Caco-2 (cell line): ENCODE measurements at regions not wholly inside any gene's neighbourhood (a gene's known extent, or its start where the extent isn't known, plus 50 kb on each side); places are given as distances from the start of the nearest gene placed in this dataset.

ENCODE experiments used
- BruUV-seq: library from RNA; stranded (reverse); fragments of 400-500 nt; replicated peaks from 2 replicates; lab custom pipeline; 2021; lab: Mats Ljungman, UMichigan
- CTCF ChIA-PET: fragments of 300-600 bp; sonication (Branson Sonifier 250); formaldehyde crosslinking; loops from one replicate; lab custom pipeline; 2022; ENCODE audit warnings: antibody characterized with exemption; lab: Charles Lee
- POLR2A ChIA-PET: fragments of 300-600 bp; sonication (Branson Sonifier 250); formaldehyde crosslinking; loops from one replicate; lab custom pipeline; 2022; ENCODE audit warnings: antibody characterized with exemption; lab: Charles Lee
- DNase-seq, 2 experiments: peaks; one replicate each; pipeline versions ENCODE4 v3.0.0 to v3.0.0-alpha.2; 2020 to 2022
- H3K27me3 ChIP-seq: replicated peaks from 2 replicates; pipeline ENCODE4 v1.6.0; 2011; ENCODE audit warnings: low read length; ENCODE audit not compliant: control insufficient read depth, insufficient read depth
- H3K36me3 ChIP-seq: 2 replicates; pipeline ENCODE4 v1.5.1; 2011; ENCODE audit warnings: low read length; ENCODE audit not compliant: control insufficient read depth, insufficient read depth
- H3K4me1 ChIP-seq: fragments of 250-450 bp; sonication (Bioruptor Pico); 2 replicates; pipeline ENCODE4 v1.5.1; 2020; ENCODE audit warnings: mild to moderate bottlenecking
- H3K4me3 ChIP-seq: 2 replicates; pipeline ENCODE4 v1.5.1; 2011; ENCODE audit warnings: low read depth, mild to moderate bottlenecking, control low read depth, low read length
- H3K9me3 ChIP-seq: fragments of 250-450 bp; sonication (Bioruptor Pico); 2 replicates; pipeline ENCODE4 v1.5.1; 2020; ENCODE audit warnings: mild to moderate bottlenecking, moderate library complexity
- H3K27ac Mint-ChIP-seq: one replicate; pipeline ENCODE4 v1.8.0; 2022; ENCODE audit warnings: mixed read lengths; ENCODE audit not compliant: unreplicated experiment
- H3K27me3 Mint-ChIP-seq: one replicate; pipeline ENCODE4 v1.8.0; 2022; ENCODE audit warnings: mixed read lengths; ENCODE audit not compliant: insufficient read depth, unreplicated experiment
- H3K36me3 Mint-ChIP-seq: one replicate; pipeline ENCODE4 v1.8.0; 2022; ENCODE audit warnings: mild to moderate bottlenecking, mixed read lengths; ENCODE audit not compliant: insufficient read depth, unreplicated experiment
- H3K4me1 Mint-ChIP-seq: one replicate; pipeline ENCODE4 v1.8.0; 2022; ENCODE audit warnings: low read depth, mixed read lengths; ENCODE audit not compliant: unreplicated experiment
- H3K4me3 Mint-ChIP-seq: one replicate; pipeline ENCODE4 v1.8.0; 2022; ENCODE audit warnings: mild to moderate bottlenecking, moderate library complexity, mixed read lengths; ENCODE audit not compliant: unreplicated experiment
- H3K9me3 Mint-ChIP-seq: one replicate; pipeline ENCODE4 v1.8.0; 2022; ENCODE audit warnings: mixed read lengths; ENCODE audit not compliant: unreplicated experiment
- CTCF ChIP-seq, 2 experiments: fragments of 200-600 bp in 1 of 2; IDR thresholded peaks; 1 replicate in 1 of 2; 2 replicates in 1 of 2; pipeline versions ENCODE4 v1.5.1 to v1.8.0; 2011 to 2022; ENCODE audit warnings: antibody characterized with exemption in 1 of 2, control low read depth in 1 of 2, inconsistent platforms in 1 of 2, low read depth in 1 of 2, low read length in 1 of 2, mild to moderate bottlenecking in 1 of 2, moderate library complexity in 1 of 2; ENCODE audit not compliant: insufficient read depth in 1 of 2, severe bottlenecking in 1 of 2, unreplicated experiment in 1 of 2
- intact Hi-C: fragments of 100-400 bp; cut with micrococcal nuclease; formaldehyde crosslinking; loops from one replicate; pipeline ENCODE4 v1.10.0; 2022; ENCODE audit not compliant: unreplicated experiment

DNA sequence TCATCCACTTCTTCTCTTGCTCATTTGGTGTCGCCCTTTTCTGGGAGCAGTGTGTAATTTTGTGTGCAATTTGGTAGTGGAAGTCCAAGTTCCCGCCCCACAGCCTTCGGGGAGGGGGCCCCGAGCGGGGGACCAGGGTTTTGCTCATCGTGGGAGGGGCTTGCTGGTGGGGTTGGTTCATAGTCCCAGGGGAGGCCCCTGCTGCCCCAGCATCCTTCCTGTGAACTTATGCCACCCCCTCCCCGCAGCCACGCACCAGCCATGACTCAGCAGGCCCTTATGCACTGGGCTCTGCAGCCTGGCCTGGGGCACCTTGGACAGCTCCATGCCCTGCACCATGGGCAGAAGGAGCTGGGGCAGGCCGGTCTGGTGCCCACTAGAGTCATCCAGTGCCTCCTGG is 1183.6 kb downstream of the BRD1 start:
- H3K9me3 ChIP-seq, result no peaks in the 10 kb centered on the region
- H3K36me3 ChIP-seq, result no peaks in the 10 kb centered on the region
- H3K4me3 ChIP-seq, result no peak overlapping the region
- DNase-seq, result no peak
- no peaks in the 10 kb centered on the region for H3K4me1 ChIP-seq
- Mint-ChIP-seq H3K4me3 (no peak overlapping the region), H3K27ac (no peak overlapping the region), H3K36me3 (no peaks in the 10 kb centered on the region), H3K9me3 (no peaks in the 10 kb centered on the region), H3K4me1 (no peaks in the 10 kb centered on the region), H3K27me3 (no peaks in the 10 kb centered on the region)
- POLR2A ChIA-PET, result no interaction called here
- H3K27me3 ChIP-seq, result no peaks in the 10 kb centered on the region
- no TSS peak for BruUV-seq
- CTCF ChIA-PET, result no interaction called here
- intact Hi-C loops, result no loop called here
- no peak for TF ChIP-seq CTCF (IDR thresholded peaks at IDR 0.05; ENCODE audit: insufficient read depth in 1 of 2, low read depth in 1 of 2, low read length in 1 of 2, severe bottlenecking in 1 of 2, unreplicated experiment in 1 of 2)

- DNase-seq, result no peak
- Histone ChIP-seq H3K4me1 (no peaks in the 10 kb centered on the region), H3K4me3 (no peak overlapping the region), H3K36me3 (no peaks in the 10 kb centered on the region), H3K9me3 (no peaks in the 10 kb centered on the region), H3K27me3 (no peaks in the 10 kb centered on the region)
- Mint-ChIP-seq H3K4me3 (no peak overlapping the region), H3K4me1 (no peaks in the 10 kb centered on the region), H3K27me3 (no peaks in the 10 kb centered on the region), H3K27ac (no peak overlapping the region), H3K9me3 (no peaks in the 10 kb centered on the region), H3K36me3 (no peaks in the 10 kb centered on the region)
- TF ChIP-seq CTCF (IDR thresholded peaks at IDR 0.05; ENCODE audit: insufficient read depth in 1 of 2, low read depth in 1 of 2, low read length in 1 of 2, severe bottlenecking in 1 of 2, unreplicated experiment in 1 of 2), result no peak
- CTCF ChIA-PET, result no interaction called here
- intact Hi-C loops, result no loop called here
- BruUV-seq, result no TSS peak
- POLR2A ChIA-PET, result no interaction called here
Measured at GRCh38 chr22:48643066-48643731, 1184.5 kb downstream of the BRD1 start.

- H3K9me3 Mint-ChIP-seq, result no peaks in the 10 kb centered on the region
- ChIA-PET CTCF (no interaction called here), POLR2A (no interaction called here)
- DNase-seq, result no peak
- H3K36me3 ChIP-seq, result no peaks in the 10 kb centered on the region
- H3K27me3 Mint-ChIP-seq, result no peaks in the 10 kb centered on the region
- H3K27ac Mint-ChIP-seq, result no peak overlapping the region
- H3K9me3 ChIP-seq, result no peaks in the 10 kb centered on the region
- no peaks in the 10 kb centered on the region for H3K36me3 Mint-ChIP-seq
- BruUV-seq, result no TSS peak
- H3K4me1 Mint-ChIP-seq, result no peaks in the 10 kb centered on the region
- no peak for TF ChIP-seq CTCF (IDR thresholded peaks at IDR 0.05; ENCODE audit: insufficient read depth in 1 of 2, low read depth in 1 of 2, low read length in 1 of 2, severe bottlenecking in 1 of 2, unreplicated experiment in 1 of 2)
- H3K4me1 ChIP-seq, result no peaks in the 10 kb centered on the region
- H3K4me3 Mint-ChIP-seq, result no peak overlapping the region
- intact Hi-C loops, result no loop called here
- H3K27me3 ChIP-seq, result no peaks in the 10 kb centered on the region
- no peak overlapping the region for H3K4me3 ChIP-seq
Measured at GRCh38 chr22:48642550-48642949, 1185.1 kb downstream of the BRD1 start.
